ENCODE measurements at regions not wholly inside any gene's neighbourhood (a gene's known extent, or its start where the extent isn't known, plus 50 kb on each side); places are given as distances from the start of the nearest gene placed in this dataset.

- in situ Hi-C loops (cut with MboI; ENCODE audit: low sequenced_read_pairs, unreplicated experiment) = no loop called here
These were observed 1320.5 kb downstream of the AACS start for GRCh38 chr12:126385785-126386184.

DNA sequence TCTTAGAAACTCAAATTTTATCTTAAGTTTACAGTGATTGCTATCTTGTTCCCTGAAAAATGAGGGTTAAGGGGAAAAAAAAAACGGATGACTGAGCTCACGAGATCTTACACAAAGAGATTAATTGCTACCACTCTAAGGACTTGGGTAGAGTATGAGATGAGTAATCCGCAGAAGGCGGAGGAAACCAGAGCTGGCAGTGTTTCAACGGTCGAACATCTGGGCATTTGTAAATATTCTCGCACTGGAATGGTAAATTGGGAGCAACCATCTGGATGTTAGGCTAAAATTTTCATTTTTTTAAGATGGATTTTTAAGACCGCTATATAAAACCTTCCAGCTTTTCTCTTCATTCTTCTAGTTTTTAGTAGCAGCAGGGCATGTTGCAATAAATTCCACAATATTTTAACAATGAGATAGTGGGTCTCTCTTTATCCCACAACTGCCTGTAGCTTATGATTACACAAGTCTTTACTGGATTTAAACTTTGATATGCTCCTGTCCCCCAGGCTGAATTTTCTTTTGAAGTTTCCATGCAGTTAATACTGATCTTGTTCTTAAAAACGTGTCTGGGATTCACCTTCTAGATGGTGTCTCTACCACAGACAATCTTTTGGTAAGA is 1324.1 kb downstream of the AACS start:
- TF ChIP-seq, protein P1, sequence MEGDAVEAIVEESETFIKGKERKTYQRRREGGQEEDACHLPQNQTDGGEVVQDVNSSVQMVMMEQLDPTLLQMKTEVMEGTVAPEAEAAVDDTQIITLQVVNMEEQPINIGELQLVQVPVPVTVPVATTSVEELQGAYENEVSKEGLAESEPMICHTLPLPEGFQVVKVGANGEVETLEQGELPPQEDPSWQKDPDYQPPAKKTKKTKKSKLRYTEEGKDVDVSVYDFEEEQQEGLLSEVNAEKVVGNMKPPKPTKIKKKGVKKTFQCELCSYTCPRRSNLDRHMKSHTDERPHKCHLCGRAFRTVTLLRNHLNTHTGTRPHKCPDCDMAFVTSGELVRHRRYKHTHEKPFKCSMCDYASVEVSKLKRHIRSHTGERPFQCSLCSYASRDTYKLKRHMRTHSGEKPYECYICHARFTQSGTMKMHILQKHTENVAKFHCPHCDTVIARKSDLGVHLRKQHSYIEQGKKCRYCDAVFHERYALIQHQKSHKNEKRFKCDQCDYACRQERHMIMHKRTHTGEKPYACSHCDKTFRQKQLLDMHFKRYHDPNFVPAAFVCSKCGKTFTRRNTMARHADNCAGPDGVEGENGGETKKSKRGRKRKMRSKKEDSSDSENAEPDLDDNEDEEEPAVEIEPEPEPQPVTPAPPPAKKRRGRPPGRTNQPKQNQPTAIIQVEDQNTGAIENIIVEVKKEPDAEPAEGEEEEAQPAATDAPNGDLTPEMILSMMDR (IDR thresholded peaks at IDR 0.05; ENCODE audit: borderline replicate concordance, control extremely low read depth, extremely low read depth, insufficient read depth, missing control alignments) = no peak
- no peak for DNase-seq (ENCODE audit: low spot score)
- in situ Hi-C loops (cut with MboI; ENCODE audit: low sequenced_read_pairs, unreplicated experiment) = no loop called here

More at GRCh38 chr12:126385785-126386184, 1320.5 kb downstream of the AACS start:
- TF ChIP-seq, protein P1 (IDR thresholded peaks at IDR 0.05; ENCODE audit: borderline replicate concordance, control extremely low read depth, extremely low read depth, insufficient read depth, missing control alignments) = no peak
- no peak for DNase-seq (ENCODE audit: low spot score)

- in situ Hi-C loops (cut with MboI; ENCODE audit: low sequenced_read_pairs, unreplicated experiment) = no loop called here
- no peak for DNase-seq (ENCODE audit: low spot score)
These were observed 1324.7 kb downstream of the AACS start for GRCh38 chr12:126389961-126390360.

DNA sequence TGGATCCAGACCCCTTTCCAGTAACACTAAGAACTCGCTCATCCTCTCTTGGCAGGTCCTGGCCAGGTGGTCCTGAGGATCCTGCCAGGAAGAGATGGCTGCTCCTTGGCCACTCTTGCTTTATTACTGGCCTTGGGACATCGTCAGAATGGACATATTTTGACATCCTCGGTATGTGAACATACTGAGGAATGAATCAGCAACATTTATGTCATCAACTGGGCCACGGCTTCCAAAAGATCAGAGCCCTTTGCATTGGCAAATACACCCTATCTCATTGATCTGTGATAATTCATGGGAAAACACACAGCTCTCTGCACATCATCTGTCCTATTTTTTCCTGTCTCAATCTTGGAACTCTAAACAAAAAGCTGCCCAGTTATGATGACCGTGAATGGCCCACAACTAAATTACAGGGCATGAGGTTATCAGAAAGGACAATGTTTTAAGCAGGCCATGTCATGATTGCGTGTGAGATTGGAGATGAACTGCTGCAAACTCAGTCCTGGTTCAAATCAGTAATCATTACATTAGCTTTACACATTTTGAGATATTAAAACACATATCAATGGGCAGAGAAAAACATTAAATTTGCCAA is 1325.8 kb downstream of the AACS start:
- TF ChIP-seq, protein P1 (IDR thresholded peaks at IDR 0.05; ENCODE audit: borderline replicate concordance, control extremely low read depth, extremely low read depth, insufficient read depth, missing control alignments) = no peak
- in situ Hi-C loops (cut with MboI; ENCODE audit: low sequenced_read_pairs, unreplicated experiment) = no loop called here
- no peak for DNase-seq (ENCODE audit: low spot score)

More at GRCh38 chr12:126389961-126390360, 1324.7 kb downstream of the AACS start:
- TF ChIP-seq, protein P1 (IDR thresholded peaks at IDR 0.05; ENCODE audit: borderline replicate concordance, control extremely low read depth, extremely low read depth, insufficient read depth, missing control alignments) = no peak

DNA sequence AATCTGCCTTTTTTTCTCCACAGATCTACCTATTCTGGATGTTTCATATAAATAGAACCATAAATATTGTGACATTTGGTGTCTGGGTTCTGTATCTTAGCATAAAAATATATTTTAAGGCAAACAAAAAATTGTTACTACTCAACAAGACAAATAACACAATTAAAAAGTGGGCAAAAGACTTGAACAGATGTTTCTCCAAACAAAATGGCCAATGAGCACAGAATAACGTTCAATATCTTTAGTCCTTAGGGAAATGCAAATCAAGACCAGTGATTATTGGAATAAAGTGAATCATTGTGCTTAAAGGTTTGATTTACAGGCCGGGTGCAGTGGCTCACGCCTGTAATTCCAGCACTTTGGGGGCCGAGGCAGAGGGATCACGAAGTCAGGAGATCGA is 1331.3 kb downstream of the AACS start:
- TF ChIP-seq, protein P1 (IDR thresholded peaks at IDR 0.05; ENCODE audit: borderline replicate concordance, control extremely low read depth, extremely low read depth, insufficient read depth, missing control alignments) = no peak
- in situ Hi-C loops (cut with MboI; ENCODE audit: low sequenced_read_pairs, unreplicated experiment) = no loop called here
- DNase-seq (ENCODE audit: low spot score) = no peak

- in situ Hi-C loops (cut with MboI; ENCODE audit: low sequenced_read_pairs, unreplicated experiment) = no loop called here
- DNase-seq (ENCODE audit: low spot score) = no peak
- TF ChIP-seq, protein P1 (IDR thresholded peaks at IDR 0.05; ENCODE audit: borderline replicate concordance, control extremely low read depth, extremely low read depth, insufficient read depth, missing control alignments) = no peak
These were observed 1331.9 kb downstream of the AACS start for GRCh38 chr12:126397071-126397581.

All from GM13976 (cell line).